ENCODE measurements at regions not wholly inside any gene's neighbourhood (a gene's known extent, or its start where the extent isn't known, plus 50 kb on each side); places are given as distances from the start of the nearest gene placed in this dataset.
A peak's percentile ranks its signal among the peaks of the same experiment; 100 is the strongest.

DNA sequence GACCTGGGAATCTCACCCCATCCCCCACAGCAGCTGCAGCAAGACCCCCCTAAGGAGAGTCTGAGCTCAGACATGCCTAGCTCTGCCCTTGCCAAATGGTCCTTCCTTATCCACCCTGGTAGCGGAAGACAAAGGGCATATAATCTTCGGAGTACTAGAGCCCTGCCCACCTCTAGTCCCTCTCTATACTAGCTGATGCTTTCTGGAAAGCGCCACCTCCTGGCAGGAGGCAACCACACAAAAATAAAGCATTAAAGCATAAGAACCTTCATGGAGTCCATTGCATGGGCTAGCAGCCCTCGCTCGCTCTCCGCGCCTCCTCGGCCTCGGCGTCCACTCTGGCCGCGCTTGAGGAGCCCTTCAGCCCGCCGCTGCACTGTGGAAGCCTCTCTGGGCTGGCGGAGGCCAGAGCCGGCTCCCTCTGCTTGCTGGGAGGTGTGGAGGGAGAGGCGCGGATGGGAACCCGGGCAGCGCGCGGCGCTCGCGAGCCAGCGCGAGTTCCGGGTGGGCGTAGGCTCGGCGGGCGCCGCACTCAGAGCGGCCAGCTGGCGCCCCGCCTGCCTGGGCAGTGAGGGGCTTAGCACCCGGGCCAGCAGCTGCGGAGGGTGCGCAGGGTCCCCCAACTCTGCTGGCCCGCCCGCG, 941.2 kb downstream of the SUCLG1 start:
- DNase-seq: no peak

GRCh38 chr2:83516503-83516902, 942.6 kb downstream of the SUCLG1 start:
- no peak for DNase-seq

DNA sequence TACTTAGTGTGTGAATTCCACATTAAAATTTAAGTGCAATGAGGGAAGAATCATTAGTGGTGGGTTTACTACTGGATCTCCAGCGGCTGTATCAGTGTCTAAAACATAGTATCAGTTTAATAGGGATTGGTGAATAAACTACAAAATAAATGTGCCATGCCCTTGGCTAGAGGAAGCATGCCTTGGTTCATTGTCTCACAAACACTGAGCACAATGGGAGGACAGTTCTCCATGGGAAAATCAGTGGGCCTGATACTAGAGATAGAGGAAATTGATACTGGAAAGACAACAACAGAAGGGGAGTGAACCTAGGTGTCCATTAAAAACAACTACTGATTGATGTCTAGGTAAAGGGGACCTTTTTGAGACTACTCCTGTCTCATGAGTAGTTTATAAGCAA, 971.6 kb downstream of the SUCLG1 start:
- DNase-seq: no peak

GRCh38 chr2:83481436-83481835, 977.6 kb downstream of the SUCLG1 start:
- peak; percentile 27 for DNase-seq

- DNase-seq: no peak
Measured at GRCh38 chr2:83478037-83478436, 981.0 kb downstream of the SUCLG1 start.

- no peak for DNase-seq
Measured at GRCh38 chr2:83475371-83475770, 983.7 kb downstream of the SUCLG1 start.

DNA sequence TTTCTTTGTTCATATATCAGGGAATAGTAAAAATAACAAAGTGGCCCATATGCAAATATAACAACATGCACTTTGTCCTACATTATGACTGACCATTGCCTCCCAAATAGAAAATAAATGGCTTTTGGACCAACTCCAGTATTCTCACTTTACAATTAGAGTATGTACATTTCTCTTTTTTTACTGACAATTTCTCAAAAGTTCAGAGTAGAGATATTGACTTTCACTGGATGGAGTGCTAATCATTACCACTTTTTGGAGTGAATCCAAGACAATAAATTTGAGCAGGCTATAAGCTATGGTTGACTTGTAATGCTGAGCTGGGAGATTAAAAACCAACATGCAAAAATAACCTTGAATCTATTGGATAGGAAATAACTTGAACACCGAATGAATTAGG, 987.4 kb downstream of the SUCLG1 start:
- DNase-seq: no peak

DNA sequence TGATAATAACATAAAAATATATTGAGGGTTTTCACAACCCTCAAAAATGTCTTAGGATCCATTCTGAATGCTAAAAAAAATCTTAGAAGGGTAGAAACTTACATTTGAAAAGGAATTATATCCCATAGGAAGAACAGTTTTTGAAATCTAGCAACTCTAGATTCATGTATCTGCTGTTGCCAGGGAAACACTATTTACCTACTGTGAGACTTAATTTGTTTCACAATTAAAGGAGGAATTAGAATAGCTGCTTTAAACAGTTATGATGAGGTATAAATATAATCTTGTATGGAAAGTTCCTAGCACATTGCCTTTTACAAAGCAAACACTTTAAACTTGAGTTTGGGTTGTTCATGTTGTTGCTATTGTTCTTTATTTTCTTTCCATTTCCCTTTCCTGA, 988.2 kb downstream of the SUCLG1 start:
- DNase-seq: no peak

DNA sequence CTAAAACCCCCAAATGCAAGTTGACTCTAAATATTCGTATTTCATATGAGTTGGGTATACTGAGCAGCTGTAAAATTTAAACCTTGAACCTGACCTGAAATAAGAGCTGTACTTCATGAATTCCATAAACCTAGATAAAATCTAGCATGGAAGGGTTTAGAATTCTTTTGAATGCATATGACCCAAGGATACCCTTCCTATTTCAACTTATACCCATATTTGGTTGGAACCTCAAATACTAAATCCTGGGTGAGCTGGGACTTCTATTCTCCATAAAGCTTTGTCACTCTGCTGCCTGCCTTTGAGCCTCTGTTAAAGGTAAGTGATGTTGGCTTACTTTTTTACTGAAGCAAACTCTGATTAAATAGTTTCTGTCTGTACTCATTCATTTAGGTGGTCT, 994.6 kb downstream of the SUCLG1 start:
- DNase-seq: no peak

GRCh38 chr2:83462881-83463280, 996.2 kb downstream of the SUCLG1 start:
- no peak for DNase-seq

GRCh38 chr2:83461135-83461534, 997.9 kb downstream of the SUCLG1 start:
- DNase-seq: no peak

DNA sequence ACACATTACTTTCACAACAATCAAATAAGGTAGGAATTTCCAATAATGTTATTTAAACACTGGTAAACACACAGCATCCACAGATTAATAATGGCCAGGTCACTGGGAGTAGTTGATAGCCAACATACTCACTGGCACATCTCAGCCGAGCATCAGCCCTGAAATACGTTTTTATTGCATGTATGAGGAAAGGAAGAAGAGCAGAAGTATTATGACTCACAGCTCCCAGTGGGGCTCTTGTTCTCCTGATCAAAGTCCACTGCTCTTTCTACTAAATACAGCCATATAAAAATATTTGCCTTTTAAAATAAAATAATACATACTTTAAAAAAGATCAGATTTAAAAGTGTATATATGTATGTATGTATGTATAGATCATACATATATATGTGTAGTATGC, 999.6 kb downstream of the SUCLG1 start:
- DNase-seq: no peak

- DNase-seq: no peak
Measured at GRCh38 chr2:83435989-83436388, 1023.1 kb downstream of the SUCLG1 start.

- no peak for DNase-seq
Measured at GRCh38 chr2:83420993-83421392, 1038.1 kb downstream of the SUCLG1 start.

DNA sequence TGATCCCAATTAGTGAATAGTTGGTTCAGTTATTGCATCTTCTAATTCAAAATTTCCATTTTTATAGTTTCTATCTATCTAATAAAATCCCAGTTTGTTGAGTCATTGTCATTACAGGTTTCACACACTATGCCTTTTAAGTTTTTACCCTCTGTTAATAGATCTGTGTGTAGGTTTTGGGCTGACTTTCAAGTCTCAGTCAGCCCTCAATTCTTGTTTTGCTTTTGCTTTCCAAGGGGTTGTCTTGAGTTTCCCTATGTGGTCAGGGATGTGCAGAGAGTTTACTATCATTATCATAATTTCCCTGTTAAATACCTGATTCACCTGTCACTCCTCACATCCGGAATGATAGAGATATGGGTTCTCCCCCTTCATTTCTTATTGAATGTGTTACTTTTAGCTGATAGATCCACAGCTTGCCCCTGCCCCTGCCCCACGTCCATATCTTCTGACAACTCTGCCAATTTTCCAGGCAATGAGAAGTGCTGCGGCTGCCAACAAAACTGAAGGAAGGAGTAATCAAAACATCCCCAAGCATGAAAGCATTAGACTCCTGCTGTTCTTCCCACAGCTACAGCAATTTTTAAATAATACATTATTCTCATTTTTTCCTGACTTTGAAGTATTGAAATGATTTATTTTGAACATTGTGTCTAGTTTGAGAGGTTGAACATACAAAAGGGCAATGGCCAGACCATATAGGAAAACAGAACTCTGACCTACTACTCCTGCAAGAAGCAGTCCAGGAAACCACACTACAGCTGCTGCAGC, 1064.8 kb downstream of the SUCLG1 start:
- no peak for DNase-seq

DNA sequence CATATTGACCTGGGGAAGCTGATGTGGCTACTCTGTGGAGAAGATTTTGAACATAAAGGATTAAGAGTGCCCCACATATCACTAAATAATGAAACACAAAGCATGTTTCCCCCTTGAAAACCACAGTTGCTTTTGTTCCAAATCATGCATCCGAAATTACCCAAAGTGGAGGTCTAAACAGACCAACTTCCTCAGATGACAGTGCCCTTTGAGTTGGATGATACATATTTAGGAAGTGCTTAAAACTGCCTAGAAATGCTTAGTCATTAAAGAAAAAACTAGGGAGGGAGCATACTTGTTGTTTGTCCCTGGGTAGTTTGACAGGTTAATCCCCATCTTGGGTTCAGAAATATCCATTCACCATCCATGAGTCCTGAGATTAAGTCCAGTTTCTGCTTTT, 1070.3 kb downstream of the SUCLG1 start:
- DNase-seq: no peak

GRCh38 chr2:83386549-83386948, 1072.5 kb downstream of the SUCLG1 start:
- DNase-seq: no peak

GRCh38 chr2:83378921-83379320, 1080.2 kb downstream of the SUCLG1 start:
- no peak for DNase-seq

DNA sequence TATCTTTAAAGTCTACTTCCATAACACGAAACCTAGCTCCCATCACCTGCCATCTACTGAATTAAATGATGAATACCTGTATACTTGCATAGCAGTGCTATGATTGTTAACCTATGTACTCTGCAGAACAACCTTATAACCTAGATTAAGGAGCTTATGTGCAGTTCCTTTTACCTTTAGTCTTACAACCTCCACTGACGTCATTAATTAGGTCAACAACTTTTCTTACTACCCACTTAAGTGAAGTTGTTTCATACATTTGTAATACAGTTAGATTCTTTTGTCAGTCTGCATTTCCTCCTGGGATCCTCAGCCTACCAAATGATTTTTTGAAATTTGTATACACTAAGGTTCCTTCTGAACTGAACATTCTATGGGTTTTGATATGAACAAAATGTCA, 1082.3 kb downstream of the SUCLG1 start:
- no peak for DNase-seq

GRCh38 chr2:83370419-83370762, 1088.7 kb downstream of the SUCLG1 start:
- DNase-seq: no peak

DNA sequence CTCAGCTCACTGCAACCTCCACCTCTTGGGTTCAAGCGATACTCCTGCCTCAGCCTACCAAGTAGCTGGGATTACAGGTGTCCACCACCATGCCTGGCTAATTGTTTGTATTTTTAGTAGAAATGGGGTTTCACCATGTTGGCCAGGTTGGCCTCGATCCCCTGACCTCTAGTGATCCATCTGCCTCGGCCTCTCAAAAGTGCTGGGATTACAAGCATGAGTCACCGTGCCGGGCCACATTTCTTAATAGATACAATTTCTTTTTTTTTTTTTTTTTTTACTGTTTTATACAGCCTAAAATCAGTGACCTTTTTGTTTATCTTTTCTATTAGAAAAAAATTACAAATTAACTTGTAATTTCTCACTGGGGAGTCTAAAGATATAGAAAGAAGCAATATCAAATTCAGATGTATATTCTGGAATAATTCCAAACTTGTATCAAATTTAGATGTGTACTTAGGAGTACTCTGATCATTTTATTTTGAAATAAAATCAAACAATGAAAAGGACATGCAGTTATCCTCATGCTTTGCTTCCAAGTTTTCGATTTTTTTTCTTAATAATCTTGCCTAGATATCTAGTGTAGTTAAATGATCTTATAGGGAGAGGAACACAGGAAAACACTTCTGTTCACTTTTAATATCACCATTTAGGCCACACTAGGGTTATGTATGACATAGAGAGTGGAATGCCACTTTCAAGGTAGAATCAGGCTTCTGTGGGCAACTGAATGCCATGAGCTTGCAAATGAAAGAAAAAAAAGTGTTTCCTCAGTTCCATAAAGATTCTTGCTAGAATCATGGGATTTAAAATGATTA, 1089.3 kb downstream of the SUCLG1 start:
- no peak for DNase-seq

- DNase-seq: no peak
Measured at GRCh38 chr2:83368916-83369315, 1090.2 kb downstream of the SUCLG1 start.

DNA sequence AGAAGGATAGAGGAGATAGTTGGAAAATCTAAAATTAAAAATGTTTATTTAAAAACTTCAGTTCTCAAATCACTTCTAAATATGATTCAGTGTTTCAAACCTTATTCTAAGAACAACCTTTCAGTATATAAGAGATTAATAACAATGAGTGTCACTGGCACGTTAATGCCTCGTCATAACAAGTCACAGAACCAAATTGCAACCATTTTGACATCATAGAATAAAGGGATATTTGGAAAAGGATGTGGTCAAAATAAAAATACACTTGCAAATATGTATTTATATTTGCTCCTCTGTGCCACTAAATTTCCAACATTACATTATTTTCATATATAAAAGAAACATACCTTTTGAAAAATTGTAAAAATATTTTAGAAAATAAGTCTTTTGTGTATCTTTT, 1090.6 kb downstream of the SUCLG1 start:
- no peak for DNase-seq

GRCh38 chr2:83365476-83365875, 1093.6 kb downstream of the SUCLG1 start:
- DNase-seq: no peak

Data from left hindlimb (tissue), 1 donor.